Tibial artery (tissue), 4 donors: ENCODE measurements at regions not wholly inside any gene's neighbourhood (a gene's known extent, or its start where the extent isn't known, plus 50 kb on each side); places are given as distances from the start of the nearest gene placed in this dataset.

Experiments
- DNase-seq, 2 donors: peaks; one replicate each; pipeline ENCODE4 v3.0.0-alpha.2; 2019
- H3K27ac ChIP-seq, 2 donors: fragments of 200-600 bp; sonication (generic) in 1 of 2; 1 replicate in 1 of 2; 2 replicates in 1 of 2; pipeline ENCODE4 v1.5.1; 2018 to 2019; ENCODE audit warnings: mild to moderate bottlenecking in 1 of 2
- H3K27me3 ChIP-seq, 2 donors: fragments of 200-600 bp; sonication (generic) in 1 of 2; one replicate each; pipeline versions ENCODE4 v1.5.1 to v1.6.0; 2016 to 2019
- H3K36me3 ChIP-seq, 3 donors: fragments of 200-600 bp; sonication (generic) in 2 of 3; one replicate each; pipeline ENCODE4 v1.5.1; 2016 to 2019; ENCODE audit warnings: mild to moderate bottlenecking in 2 of 3
- H3K4me1 ChIP-seq, 4 donors: fragments of 200-600 bp; sonication (generic) in 2 of 4; 1 replicate in 3 of 4; 2 replicates in 1 of 4; pipeline ENCODE4 v1.5.1; 2016 to 2019
- H3K4me3 ChIP-seq, 2 donors: fragments of 200-600 bp; sonication (generic) in 1 of 2; 1 replicate in 1 of 2; 2 replicates in 1 of 2; pipeline ENCODE4 v1.5.1; 2018 to 2019; ENCODE audit warnings: mild to moderate bottlenecking in 2 of 2
- H3K9me3 ChIP-seq, 3 donors: fragments of 200-600 bp; sonication (generic) in 1 of 3; one replicate each; pipeline ENCODE4 v1.5.1; 2016 to 2019
- CTCF ChIP-seq, 2 experiments: fragments of 200-600 bp in 1 of 2; fragments of 450-650 bp in 1 of 2; IDR thresholded peaks; one replicate each; pipeline ENCODE4 v1.5.1; 2017 to 2019; ENCODE audit warnings: antibody characterized with exemption in 2 of 2, mild to moderate bottlenecking in 1 of 2, moderate library complexity in 1 of 2
- intact Hi-C: fragments of 100-400 bp; cut with DNase I; formaldehyde crosslinking; loops from one replicate; pipeline ENCODE4 v1.15.0; 2023; ENCODE audit warnings: low total_unique reads

- no peak for DNase-seq
- Histone ChIP-seq H3K36me3 (no peaks in the 10 kb centered on the region), H3K27me3 (no peaks in the 10 kb centered on the region), H3K9me3 (no peaks in the 10 kb centered on the region), H3K4me1 (no peaks in the 10 kb centered on the region), H3K4me3 (no peak overlapping the region), H3K27ac (no peak overlapping the region)
- TF ChIP-seq CTCF (IDR thresholded peaks at IDR 0.05): no peak
- intact Hi-C loops: no loop called here
These were observed 496.5 kb upstream of the LCORL start for GRCh38 chr4:18518098-18518497.

DNA sequence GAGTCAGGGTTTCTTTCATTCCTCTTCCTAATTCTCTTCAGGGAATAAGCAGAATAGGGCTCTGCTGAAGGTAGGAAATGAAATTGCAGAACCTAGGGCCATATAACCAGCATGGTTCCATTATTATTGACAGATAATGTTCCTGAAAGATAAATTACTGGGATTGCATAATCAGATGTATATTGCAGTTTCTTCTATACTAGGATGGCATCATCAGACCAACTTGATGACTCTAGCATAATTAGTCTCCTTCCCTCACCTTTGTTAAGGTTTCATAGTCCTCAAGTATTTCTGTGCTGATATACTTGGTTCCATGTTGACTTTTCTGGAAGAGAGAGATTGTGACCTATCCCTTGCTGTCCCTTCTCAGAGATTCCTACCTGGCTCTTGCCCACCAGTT, 492.3 kb upstream of the LCORL start:
- intact Hi-C loops: no loop called here
- no peak for DNase-seq
- Histone ChIP-seq H3K27me3 (no peaks in the 10 kb centered on the region), H3K4me3 (no peak overlapping the region), H3K36me3 (no peaks in the 10 kb centered on the region), H3K4me1 (no peaks in the 10 kb centered on the region), H3K27ac (no peak overlapping the region), H3K9me3 (no peaks in the 10 kb centered on the region)
- TF ChIP-seq CTCF (IDR thresholded peaks at IDR 0.05): no peak

DNA sequence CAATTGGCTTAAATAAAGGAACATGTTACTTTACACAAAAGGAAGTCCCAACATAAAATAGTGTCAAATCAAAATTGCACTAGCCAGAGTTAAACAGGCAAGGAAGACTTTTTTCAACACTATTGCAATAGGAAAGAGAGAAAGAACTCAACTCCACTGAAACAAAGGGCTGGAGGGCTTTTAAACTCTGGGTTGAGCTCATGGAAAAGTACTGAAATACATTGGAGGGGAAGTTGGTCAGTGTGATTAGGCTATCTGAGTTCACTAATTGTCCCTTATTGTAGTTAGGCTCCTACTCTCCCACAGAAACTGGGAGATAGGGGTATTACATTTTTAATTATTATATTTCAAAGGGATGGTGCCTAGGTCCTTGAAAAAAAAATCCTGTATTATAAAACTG, 491.2 kb upstream of the LCORL start:
- no peak for DNase-seq
- no peak for TF ChIP-seq CTCF (IDR thresholded peaks at IDR 0.05)
- H3K36me3 ChIP-seq: no peaks in the 10 kb centered on the region
- no peaks in the 10 kb centered on the region for H3K27me3 ChIP-seq
- intact Hi-C loops: no loop called here
- H3K4me3 ChIP-seq: no peak overlapping the region
- H3K9me3 ChIP-seq: no peaks in the 10 kb centered on the region
- no peak overlapping the region for H3K27ac ChIP-seq
- no peaks in the 10 kb centered on the region for H3K4me1 ChIP-seq

- Histone ChIP-seq H3K36me3 (no peaks in the 10 kb centered on the region), H3K4me3 (no peak overlapping the region), H3K27ac (no peak overlapping the region), H3K27me3 (no peaks in the 10 kb centered on the region), H3K9me3 (no peaks in the 10 kb centered on the region), H3K4me1 (no peaks in the 10 kb centered on the region)
- no peak for DNase-seq
- TF ChIP-seq CTCF (IDR thresholded peaks at IDR 0.05): no peak
- intact Hi-C loops: no loop called here
These were observed 490.2 kb upstream of the LCORL start for GRCh38 chr4:18511727-18512126.

DNA sequence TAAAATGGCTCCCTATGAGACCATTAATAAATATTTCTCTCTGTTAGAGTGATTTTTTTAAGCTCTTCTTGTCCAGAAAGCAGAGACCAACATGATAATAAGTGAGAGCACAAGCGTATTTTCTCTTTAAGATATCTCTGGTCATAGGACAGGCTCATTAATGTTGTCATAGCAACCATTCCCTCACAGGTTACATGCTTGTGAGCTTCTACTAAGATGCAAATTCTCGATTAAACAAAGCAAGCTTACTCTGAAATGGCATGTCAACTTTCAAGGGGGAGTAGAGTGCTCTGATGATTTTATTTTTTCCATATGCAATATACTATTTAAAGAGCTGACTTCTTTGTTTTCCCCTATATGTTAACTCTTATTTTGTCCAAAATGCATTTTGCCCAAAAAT, 487.2 kb upstream of the LCORL start:
- no peaks in the 10 kb centered on the region for H3K9me3 ChIP-seq
- H3K4me1 ChIP-seq: no peaks in the 10 kb centered on the region
- intact Hi-C loops: no loop called here
- no peak overlapping the region for H3K27ac ChIP-seq
- H3K4me3 ChIP-seq: no peak overlapping the region
- TF ChIP-seq CTCF (IDR thresholded peaks at IDR 0.05): no peak
- no peaks in the 10 kb centered on the region for H3K27me3 ChIP-seq
- no peaks in the 10 kb centered on the region for H3K36me3 ChIP-seq
- no peak for DNase-seq

DNA sequence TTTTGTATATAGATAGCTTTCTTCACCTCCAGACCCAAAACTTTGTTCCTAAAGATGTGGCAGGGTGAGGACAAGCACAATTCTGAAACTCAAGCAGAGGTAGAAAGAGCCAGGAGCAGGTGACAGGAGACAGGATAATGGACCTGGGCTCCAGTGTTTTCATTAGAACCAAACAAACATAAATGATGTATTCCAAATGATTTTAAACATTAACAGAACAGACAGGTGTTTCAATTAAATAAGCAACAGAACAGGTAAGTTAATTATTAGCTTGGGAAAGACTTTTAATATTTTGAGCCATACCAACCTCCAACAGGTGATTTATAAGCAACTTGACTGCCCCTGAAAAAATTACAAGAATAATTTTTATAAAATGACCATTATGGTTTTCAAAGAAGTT, 459.4 kb upstream of the LCORL start:
- Histone ChIP-seq H3K36me3 (no peaks in the 10 kb centered on the region), H3K27me3 (no peaks in the 10 kb centered on the region), H3K9me3 (no peaks in the 10 kb centered on the region), H3K27ac (no peak overlapping the region), H3K4me1 (no peaks in the 10 kb centered on the region), H3K4me3 (no peak overlapping the region)
- intact Hi-C loops: no loop called here
- no peak for DNase-seq
- TF ChIP-seq CTCF (IDR thresholded peaks at IDR 0.05): no peak
